H9 (cell line): ENCODE measurements at regions not wholly inside any gene's neighbourhood (a gene's known extent, or its start where the extent isn't known, plus 50 kb on each side); places are given as distances from the start of the nearest gene placed in this dataset.

Source experiments
- DNase-seq: peaks from one replicate; pipeline ENCODE4 v3.0.0-alpha.2; 2017
- H2AFZ ChIP-seq: one replicate; pipeline ENCODE4 v1.6.1; 2013; ENCODE audit warnings: mild to moderate bottlenecking, low read length, control low read depth, moderate library complexity
- H2AK5ac ChIP-seq: 2 replicates; pipeline ENCODE4 v1.6.1; 2013; ENCODE audit warnings: low read length, control low read depth, mixed read lengths; ENCODE audit not compliant: insufficient read length
- H2BK120ac ChIP-seq: one replicate; pipeline ENCODE4 v1.6.1; 2013; ENCODE audit warnings: low read depth, mild to moderate bottlenecking, low read length, control low read depth, inconsistent platforms; ENCODE audit not compliant: poor library complexity, severe bottlenecking
- H2BK12ac ChIP-seq: 2 replicates; pipeline ENCODE4 v1.6.1; 2013; ENCODE audit warnings: low read length, control low read depth, mixed read lengths, low read depth; ENCODE audit not compliant: insufficient read length
- H2BK15ac ChIP-seq: 2 replicates; pipeline ENCODE4 v1.6.1; 2013; ENCODE audit warnings: low read depth, low read length, control low read depth
- H2BK20ac ChIP-seq: one replicate; pipeline ENCODE4 v1.6.1; 2013; ENCODE audit warnings: low read depth, mild to moderate bottlenecking, low read length, control low read depth, inconsistent platforms; ENCODE audit not compliant: poor library complexity, severe bottlenecking
- H2BK5ac ChIP-seq: 2 replicates; pipeline ENCODE4 v1.6.1; 2013; ENCODE audit warnings: low read length, control low read depth, mixed read lengths; ENCODE audit not compliant: insufficient read length
- H3K14ac ChIP-seq: 2 replicates; pipeline ENCODE4 v1.6.1; 2013; ENCODE audit warnings: low read length, control low read depth; ENCODE audit not compliant: insufficient read depth
- H3K18ac ChIP-seq: 2 replicates; pipeline ENCODE4 v1.6.1; 2013; ENCODE audit warnings: low read depth, mild to moderate bottlenecking, mixed read lengths, low read length, control low read depth; ENCODE audit not compliant: insufficient read length
- H3K23ac ChIP-seq: 2 replicates; pipeline ENCODE4 v1.6.1; 2013; ENCODE audit warnings: low read length, control low read depth, mixed read lengths, low read depth; ENCODE audit not compliant: insufficient read length
- H3K23me2 ChIP-seq: 2 replicates; pipeline ENCODE4 v1.6.1; 2013; ENCODE audit warnings: low read depth, mild to moderate bottlenecking, mixed read lengths, low read length, control low read depth; ENCODE audit not compliant: insufficient read length, poor library complexity, severe bottlenecking
- H3K27ac ChIP-seq: 2 replicates; pipeline ENCODE4 v1.5.1; 2013; ENCODE audit warnings: low read length, control low read depth, mixed read lengths, low read depth; ENCODE audit not compliant: insufficient read length
- H3K27me3 ChIP-seq: 2 replicates; pipeline ENCODE4 v1.6.1; 2013; ENCODE audit warnings: low read length, control low read depth, inconsistent platforms; ENCODE audit not compliant: insufficient read depth
- H3K4ac ChIP-seq: 2 replicates; pipeline ENCODE4 v1.6.1; 2013; ENCODE audit warnings: low read depth, mild to moderate bottlenecking, control low read depth, inconsistent platforms, low read length, moderate library complexity
- H3K4me1 ChIP-seq: 2 replicates; pipeline ENCODE4 v1.6.1; 2013; ENCODE audit warnings: low read length, control low read depth, inconsistent platforms; ENCODE audit not compliant: insufficient read depth
- H3K4me2 ChIP-seq: 2 replicates; pipeline ENCODE4 v1.6.1; 2013; ENCODE audit warnings: low read length, control low read depth, mixed read lengths; ENCODE audit not compliant: insufficient read length, insufficient read depth
- H3K56ac ChIP-seq: 2 replicates; pipeline ENCODE4 v1.6.1; 2013; ENCODE audit warnings: low read depth, mild to moderate bottlenecking, mixed read lengths, low read length, control low read depth; ENCODE audit not compliant: insufficient read length
- H3K79me1 ChIP-seq: 2 replicates; pipeline ENCODE4 v1.6.1; 2013; ENCODE audit warnings: low read depth, mild to moderate bottlenecking, moderate library complexity, low read length, control low read depth, inconsistent platforms; ENCODE audit not compliant: insufficient read depth, poor library complexity, severe bottlenecking
- H3K79me2 ChIP-seq: 2 replicates; pipeline ENCODE4 v1.6.1; 2013; ENCODE audit warnings: low read length, control low read depth, inconsistent platforms; ENCODE audit not compliant: insufficient read depth
- H3K9ac ChIP-seq: 2 replicates; pipeline ENCODE4 v1.6.1; 2013; ENCODE audit warnings: low read length, control low read depth, mixed read lengths; ENCODE audit not compliant: insufficient read length; ENCODE audit errors: extremely low read depth
- H3K9me3 ChIP-seq: one replicate; pipeline ENCODE4 v1.6.1; 2013; ENCODE audit warnings: low read depth, low read length, inconsistent platforms; ENCODE audit not compliant: control insufficient read depth
- H3T11ph ChIP-seq: one replicate; pipeline ENCODE4 v1.6.1; 2013; ENCODE audit warnings: mild to moderate bottlenecking, low read length, control low read depth, inconsistent platforms
- H4K20me1 ChIP-seq: one replicate; pipeline ENCODE4 v1.6.1; 2013; ENCODE audit not compliant: control insufficient read depth, insufficient read length, insufficient read depth
- H4K5ac ChIP-seq: 2 replicates; pipeline ENCODE4 v1.6.1; 2013; ENCODE audit warnings: low read depth, mild to moderate bottlenecking, mixed read lengths, low read length, control low read depth; ENCODE audit not compliant: insufficient read length
- H4K8ac ChIP-seq: replicated peaks from 2 replicates; pipeline ENCODE4 v1.6.1; 2013; ENCODE audit warnings: low read length, control low read depth, mixed read lengths, low read depth; ENCODE audit not compliant: insufficient read length
- H4K91ac ChIP-seq: 2 replicates; pipeline ENCODE4 v1.6.1; 2013; ENCODE audit warnings: low read depth, mild to moderate bottlenecking, moderate library complexity, mixed read lengths, low read length, control low read depth; ENCODE audit not compliant: insufficient read length
- H3K27ac Mint-ChIP-seq, 3 experiments: 2 replicates in 2 of 3; 3 replicates in 1 of 3; pipeline ENCODE4 v1.8.0; 2020 to 2021; ENCODE audit warnings: mixed read lengths in 3 of 3, mild to moderate bottlenecking in 1 of 3, moderate library complexity in 1 of 3
- H3K27me3 Mint-ChIP-seq: 2 replicates; pipeline ENCODE4 v1.8.0; 2021; ENCODE audit warnings: low read depth, mild to moderate bottlenecking, moderate library complexity, mixed read lengths
- H3K36me3 Mint-ChIP-seq, 3 experiments: 2 replicates in 2 of 3; 3 replicates in 1 of 3; pipeline ENCODE4 v1.8.0; 2020 to 2021; ENCODE audit warnings: low read depth in 3 of 3, mixed read lengths in 3 of 3; ENCODE audit not compliant: insufficient read depth in 1 of 3
- H3K4me1 Mint-ChIP-seq, 2 experiments: 2 replicates each; pipeline ENCODE4 v1.8.0; 2020; ENCODE audit warnings: mixed read lengths in 2 of 2
- H3K4me3 Mint-ChIP-seq, 2 experiments: 2 replicates in 1 of 2; 3 replicates in 1 of 2; pipeline ENCODE4 v1.8.0; 2020 to 2021; ENCODE audit warnings: mild to moderate bottlenecking in 2 of 2, mixed read lengths in 2 of 2, moderate library complexity in 1 of 2
- H3K9me3 Mint-ChIP-seq, 2 experiments: 2 replicates in 1 of 2; 3 replicates in 1 of 2; pipeline ENCODE4 v1.8.0; 2020; ENCODE audit warnings: mild to moderate bottlenecking in 2 of 2, mixed read lengths in 2 of 2, moderate library complexity in 1 of 2
- WGBS: extraction: QIAGEN DNeasy Blood & Tissue Kit; methylation state at CpG from one replicate; pipeline ENCODE4 v1.1.7; 2013; ENCODE audit warnings: missing lambda C conversion rate, low lambda C conversion rate, mixed read lengths; ENCODE audit not compliant: insufficient read length; ENCODE audit errors: extremely low coverage; 5-methylcytosine and 5-hydroxymethylcytosine counted together
- TF ChIP-seq, protein P1 (sequence below): fragments of 200-600 bp; sonication (generic); conservative IDR thresholded peaks from 3 replicates; pipeline ENCODE4 v1.8.0; 2021; ENCODE audit warnings: antibody characterized with exemption, mild to moderate bottlenecking

DNA sequence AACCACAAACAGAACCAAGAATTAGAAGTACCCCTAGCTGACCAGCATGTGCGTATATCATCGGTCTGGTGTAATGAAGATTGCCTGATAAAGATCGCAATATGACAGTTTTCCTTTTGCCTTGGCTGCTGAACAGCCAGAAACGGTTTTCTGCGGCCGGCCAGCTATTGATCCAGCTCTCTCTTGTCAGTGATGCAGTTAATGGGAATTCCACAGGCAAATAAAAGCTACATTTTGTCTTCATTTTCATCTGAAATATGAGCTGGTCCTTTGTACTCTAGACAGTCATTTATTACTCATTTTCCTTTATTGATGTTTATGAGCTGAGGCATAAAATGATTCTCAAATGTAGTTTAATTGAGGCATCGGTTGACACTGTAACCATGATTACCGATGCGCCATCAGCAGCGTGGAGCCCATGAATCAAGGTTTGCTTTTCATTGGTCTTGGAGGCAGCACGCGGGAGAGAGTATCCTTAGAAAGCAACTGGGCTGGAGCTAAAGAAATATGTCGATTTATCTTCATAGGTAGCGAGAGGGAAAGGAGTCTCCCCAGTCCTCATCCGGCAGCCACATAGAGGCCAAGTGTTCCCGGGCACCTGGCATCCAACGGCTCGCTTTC is 535.2 kb downstream of the GALR1 start:
- Histone ChIP-seq H4K20me1 (no peaks in the 10 kb centered on the region), H2BK5ac (no peak overlapping the region), H2BK12ac (no peak overlapping the region), H3K27me3 (no peaks in the 10 kb centered on the region), H4K91ac (no peak overlapping the region), H3K79me2 (no peaks in the 10 kb centered on the region), H2BK15ac (no peak overlapping the region), H3K56ac (no peak overlapping the region), H3K14ac (no peak overlapping the region), H3T11ph (no peak overlapping the region), H3K4me2 (no peak overlapping the region), H3K27ac (no peak overlapping the region), H2AK5ac (no peak overlapping the region), H3K23ac (no peak overlapping the region), H4K5ac (no peak overlapping the region), H3K79me1 (no peaks in the 10 kb centered on the region), H3K9me3 (no peaks in the 10 kb centered on the region), H3K9ac (no peak overlapping the region), H4K8ac (no peak overlapping the region), H2BK20ac (no peak overlapping the region), H2AFZ (no peak overlapping the region), H3K4me1 (no peaks in the 10 kb centered on the region), H3K4ac (no peak overlapping the region), H2BK120ac (no peak overlapping the region), H3K23me2 (no peaks in the 10 kb centered on the region), H3K18ac (no peak overlapping the region)
- H3K27ac Mint-ChIP-seq = no peak overlapping the region
- no peaks in the 10 kb centered on the region for H3K27me3 Mint-ChIP-seq
- TF ChIP-seq, protein P1, sequence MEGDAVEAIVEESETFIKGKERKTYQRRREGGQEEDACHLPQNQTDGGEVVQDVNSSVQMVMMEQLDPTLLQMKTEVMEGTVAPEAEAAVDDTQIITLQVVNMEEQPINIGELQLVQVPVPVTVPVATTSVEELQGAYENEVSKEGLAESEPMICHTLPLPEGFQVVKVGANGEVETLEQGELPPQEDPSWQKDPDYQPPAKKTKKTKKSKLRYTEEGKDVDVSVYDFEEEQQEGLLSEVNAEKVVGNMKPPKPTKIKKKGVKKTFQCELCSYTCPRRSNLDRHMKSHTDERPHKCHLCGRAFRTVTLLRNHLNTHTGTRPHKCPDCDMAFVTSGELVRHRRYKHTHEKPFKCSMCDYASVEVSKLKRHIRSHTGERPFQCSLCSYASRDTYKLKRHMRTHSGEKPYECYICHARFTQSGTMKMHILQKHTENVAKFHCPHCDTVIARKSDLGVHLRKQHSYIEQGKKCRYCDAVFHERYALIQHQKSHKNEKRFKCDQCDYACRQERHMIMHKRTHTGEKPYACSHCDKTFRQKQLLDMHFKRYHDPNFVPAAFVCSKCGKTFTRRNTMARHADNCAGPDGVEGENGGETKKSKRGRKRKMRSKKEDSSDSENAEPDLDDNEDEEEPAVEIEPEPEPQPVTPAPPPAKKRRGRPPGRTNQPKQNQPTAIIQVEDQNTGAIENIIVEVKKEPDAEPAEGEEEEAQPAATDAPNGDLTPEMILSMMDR = no peak
- no peaks in the 10 kb centered on the region for H3K36me3 Mint-ChIP-seq
- no peak for DNase-seq
- H3K4me3 Mint-ChIP-seq = no peak overlapping the region
- H3K4me1 Mint-ChIP-seq = no peaks in the 10 kb centered on the region; a peak in 1 of 4 replicates
- WGBS = no CpG with 5 or more reads among the region's 18 CpGs
- no peaks in the 10 kb centered on the region for H3K9me3 Mint-ChIP-seq
